ENCODE measurements at regions not wholly inside any gene's neighbourhood (a gene's known extent, or its start where the extent isn't known, plus 50 kb on each side); places are given as distances from the start of the nearest gene placed in this dataset.

DNA sequence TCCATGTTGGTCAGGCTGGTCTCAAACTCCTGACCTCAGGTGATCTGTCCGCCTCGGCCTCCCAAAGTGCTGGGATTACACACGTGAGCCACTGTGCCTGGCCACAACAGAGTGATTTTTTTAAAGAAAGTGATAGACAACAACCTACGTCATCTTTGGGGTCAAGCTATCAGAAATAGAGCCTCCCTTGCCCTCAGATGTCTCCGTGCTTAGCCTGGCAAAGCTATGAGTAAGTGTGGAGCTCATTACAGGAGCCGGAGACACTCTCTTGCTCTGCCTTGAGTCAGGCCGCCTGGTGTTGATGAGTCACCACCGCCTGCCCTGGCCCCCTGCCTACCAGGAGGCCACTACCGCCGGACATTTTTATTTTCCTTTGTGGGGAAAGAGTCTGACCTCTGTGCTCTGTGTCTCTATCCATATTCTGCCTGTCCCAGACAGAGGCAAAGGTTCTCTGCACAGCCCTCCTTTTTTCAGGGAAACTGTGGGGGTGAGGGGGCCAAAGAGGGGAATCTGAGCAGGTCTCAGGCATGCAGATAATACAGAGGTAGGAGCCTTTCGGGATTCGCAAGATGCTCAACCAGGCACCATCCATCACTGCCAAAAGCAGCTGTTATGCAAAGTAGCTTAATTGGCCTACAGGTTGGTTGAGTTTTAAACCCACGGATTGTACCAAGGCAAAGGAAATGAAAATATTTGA is 123.7 kb upstream of the CPEB4 start:
- no peak for DNase-seq (ENCODE audit: low spot score)

DNA sequence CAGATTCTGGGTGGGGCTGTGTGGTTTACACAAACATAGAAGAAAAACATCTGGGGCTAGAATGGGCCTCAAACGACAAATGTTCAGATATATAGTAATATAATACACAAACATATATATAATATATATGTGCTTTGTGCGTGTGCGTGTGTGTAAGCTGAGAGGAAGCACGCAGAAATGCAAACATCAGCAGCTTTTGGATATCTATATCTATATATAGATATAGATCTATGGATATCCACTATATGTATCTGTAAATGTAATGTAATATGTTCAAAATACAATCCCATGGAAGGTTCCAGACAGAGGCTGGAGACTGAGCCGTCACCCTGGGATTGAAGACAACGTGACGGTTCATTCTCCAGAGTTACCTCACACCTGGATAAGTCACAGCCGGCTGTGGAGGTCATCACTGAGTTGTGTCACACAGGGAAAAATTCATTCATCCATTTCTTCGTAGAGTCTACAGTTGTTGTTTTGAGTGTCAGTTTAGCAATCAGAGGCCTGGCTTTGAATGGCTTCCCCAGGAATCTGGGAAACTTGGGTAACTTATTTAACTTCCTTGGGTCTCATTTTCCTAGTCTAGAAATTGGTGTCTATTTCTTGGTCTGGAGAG is 123.0 kb upstream of the CPEB4 start:
- DNase-seq (ENCODE audit: low spot score) = no peak

DNA sequence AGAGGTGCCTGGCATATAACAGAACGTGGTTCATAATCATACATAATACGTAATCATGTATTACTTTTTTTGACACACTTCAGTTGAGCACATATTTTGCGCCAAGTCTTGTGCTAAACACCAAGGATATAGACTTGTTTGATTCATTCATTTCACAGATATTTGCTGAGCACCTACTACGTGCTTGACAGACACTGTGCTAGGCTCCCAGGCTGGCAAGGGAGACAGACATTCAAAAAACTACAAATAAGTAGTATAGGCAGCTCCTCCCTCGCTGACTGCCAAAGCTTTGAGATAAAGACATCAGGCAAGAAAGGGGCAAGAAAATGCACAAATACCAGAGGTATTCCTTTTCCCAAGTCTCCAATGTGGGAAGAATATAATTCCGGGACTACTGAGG is 122.5 kb upstream of the CPEB4 start:
- no peak for DNase-seq (ENCODE audit: low spot score)

DNA sequence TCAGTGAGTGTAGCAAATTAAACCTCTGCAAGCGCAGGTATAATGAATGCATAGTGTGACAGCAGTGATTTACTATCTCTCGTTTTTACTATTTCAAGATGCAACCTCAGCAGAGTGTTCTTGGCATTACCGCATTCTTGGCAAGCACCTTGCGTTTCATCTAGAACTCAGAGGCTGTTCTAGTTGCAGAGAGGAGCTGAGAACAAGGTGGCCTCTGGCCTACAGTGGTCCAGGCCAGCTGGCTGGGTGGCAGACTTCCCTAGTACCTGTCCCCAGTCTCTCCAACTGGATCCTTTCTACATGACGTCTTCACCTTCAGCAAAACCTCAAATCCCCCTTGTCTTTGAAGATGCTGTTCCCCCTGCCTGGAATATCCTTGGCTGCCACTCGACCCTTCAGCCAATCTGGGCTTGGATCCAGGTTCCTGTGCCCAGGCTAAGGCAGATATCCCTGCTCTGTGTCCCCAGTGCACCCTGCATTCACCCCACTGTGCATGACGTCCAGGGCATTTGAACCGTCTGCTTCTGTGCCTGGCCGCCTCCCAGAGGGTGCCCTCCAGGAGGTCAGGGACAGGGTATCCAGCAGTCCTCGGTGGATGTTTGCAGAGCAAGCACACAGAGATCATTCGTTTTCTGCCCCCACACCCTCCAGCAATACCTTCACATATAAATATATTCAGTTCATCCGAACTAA is 120.4 kb upstream of the CPEB4 start:
- no peak for DNase-seq (ENCODE audit: low spot score)

DNA sequence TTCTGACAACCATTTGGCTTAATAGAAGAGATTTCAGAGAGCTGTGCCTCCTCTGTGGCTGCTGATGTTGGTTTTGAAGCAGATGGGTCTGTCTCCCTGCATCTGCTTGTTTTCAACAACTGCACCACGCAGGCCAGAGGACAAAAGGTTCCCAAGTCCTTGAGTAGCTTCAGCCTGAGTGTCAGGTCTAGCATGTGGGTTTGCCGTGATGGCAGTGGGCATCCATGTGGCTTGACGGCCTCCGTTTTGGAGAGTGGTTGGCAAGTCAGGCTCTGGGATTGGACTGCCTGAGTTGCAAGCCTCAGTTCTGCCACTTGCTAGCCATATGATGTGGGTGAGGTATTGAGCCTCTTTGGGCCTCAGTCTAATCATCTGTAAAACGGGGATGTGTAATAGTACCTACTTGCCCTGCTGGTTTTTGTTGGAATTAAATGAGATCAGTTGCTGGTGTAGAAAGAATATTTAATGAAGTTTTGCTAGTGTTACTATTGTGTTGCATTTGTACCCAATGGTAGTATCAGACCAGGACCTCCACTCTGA is 119.8 kb upstream of the CPEB4 start:
- no peak for DNase-seq (ENCODE audit: low spot score)

DNA sequence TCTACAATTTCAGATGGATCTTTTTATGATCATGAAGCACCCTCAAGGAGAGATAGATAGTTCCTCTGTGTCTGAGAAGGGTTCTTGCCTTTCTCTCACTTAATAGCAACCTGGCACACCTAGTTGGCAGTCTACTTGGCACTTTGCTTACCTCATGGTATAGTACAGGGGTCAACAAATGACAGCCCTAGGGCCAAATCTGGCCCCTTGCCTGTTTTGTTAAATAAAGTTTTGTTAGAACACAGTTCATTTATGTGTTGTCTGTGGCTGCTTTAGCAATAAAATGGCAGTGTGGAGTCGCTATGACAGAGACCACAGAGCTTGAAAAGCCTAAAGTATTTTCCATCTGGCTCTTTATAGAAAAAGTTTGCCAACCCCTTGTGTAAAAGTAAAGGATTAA is 119.3 kb upstream of the CPEB4 start:
- no peak for DNase-seq (ENCODE audit: low spot score)

DNA sequence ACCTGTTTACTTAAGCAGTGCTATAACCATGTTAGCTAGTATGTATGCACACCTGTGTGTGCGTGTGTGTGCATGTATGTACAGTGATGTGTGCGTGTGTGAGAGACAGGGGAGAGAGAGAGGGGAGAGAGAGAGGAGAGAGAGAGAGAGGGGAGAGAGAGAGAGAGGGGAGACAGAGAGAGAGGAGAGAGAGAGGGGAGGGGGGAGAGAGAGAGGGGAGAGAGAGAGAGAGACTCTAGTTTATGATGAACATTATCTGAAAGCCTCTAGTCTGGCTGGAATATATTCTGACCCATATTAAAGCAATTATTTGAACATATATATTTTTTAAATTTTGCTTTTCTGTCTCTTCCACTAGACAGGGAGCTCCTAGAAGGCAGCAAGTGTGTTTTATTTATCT is 117.5 kb upstream of the CPEB4 start:
- no peak for DNase-seq (ENCODE audit: low spot score)

DNA sequence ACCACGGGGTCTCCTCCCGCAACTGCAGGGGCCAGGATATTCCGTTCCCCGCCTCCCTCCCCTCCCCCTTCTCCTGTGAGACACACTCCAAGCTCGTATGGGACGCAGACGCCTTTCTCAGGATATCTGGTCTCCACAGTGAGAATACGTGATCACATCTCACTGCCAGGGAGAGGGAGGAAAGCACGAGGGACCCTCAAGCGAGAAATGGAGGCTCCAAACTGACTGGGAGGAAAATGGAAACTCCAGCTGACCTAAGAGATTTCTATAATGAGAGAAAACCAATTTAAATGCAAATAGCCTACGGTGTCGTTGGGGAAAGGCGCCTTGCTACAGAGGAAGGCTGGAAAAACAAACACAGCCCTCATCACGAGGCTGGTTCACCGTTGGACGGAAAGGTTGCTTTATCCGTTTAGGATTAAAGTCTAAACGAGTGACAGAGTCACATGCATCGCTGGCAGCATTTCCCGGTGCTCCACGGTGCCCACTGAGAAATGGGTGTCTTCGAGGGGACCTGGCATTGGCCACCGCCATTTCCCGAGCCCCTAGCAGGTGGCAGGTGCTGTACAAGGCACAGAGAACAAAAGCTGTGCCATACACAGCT is 116.9 kb upstream of the CPEB4 start:
- no peak for DNase-seq (ENCODE audit: low spot score)

DNA sequence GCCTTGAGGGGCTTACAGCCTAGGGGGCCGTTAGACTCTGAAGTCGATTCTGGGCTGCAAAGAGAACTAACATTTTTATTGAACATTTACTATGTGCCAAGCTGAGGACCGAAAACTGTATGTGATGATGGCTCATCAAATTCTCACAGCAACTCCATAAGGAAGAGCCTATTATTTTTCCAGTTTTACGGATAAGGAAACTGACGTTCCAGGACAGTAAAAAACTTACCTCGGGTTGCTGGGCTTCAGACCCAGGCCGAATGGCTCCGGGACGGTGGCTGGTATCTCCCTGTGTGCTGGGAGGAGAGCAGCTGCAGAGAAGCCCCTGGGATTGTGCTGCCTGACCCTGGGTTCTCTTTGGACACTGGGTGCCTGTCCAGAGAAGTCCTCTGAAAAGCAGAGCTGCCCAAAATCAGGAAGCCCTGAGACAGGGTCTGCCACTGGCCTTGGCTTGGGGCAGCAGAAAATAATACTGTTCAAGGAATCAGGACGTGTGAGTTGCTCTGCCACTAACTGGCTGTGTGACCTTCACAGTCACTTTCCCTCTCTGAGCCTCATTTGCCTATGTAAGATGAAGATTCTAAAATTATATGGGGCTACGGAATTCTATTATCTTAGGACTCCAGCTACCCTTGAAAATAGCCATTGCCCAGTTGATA is 116.3 kb upstream of the CPEB4 start:
- DNase-seq (ENCODE audit: low spot score) = no peak

DNA sequence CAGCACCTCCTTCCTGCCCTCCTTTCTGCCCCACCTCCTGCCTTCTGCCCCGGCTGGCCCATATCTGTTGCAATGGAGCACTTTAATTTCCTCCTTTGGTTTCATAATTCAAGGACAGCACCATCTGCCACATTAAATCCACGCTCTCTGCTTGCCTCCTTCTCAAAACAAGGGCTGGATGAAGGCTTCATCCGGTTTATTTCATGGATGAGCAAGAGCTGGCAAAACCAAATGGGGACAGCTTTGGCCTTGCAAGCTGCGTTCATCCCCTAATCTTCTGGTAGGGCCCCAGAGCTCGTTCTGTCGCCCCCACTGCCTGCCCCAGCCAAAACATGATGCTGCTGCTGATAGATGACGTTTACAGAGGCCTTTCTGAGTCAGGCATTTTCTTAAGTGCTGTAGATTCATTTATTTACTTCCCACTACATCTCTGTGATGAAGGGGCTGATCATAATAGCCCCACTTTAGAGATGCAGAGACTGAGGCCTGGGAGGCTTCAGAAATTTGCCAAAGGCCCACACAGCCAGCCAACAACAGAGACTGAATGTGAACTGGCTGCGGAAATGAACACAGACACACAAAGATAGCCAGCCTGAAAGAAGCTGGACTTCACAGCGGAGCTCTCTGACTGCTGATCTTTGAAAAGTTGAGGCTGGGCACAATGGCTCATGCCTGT is 115.6 kb upstream of the CPEB4 start:
- no peak for DNase-seq (ENCODE audit: low spot score)

DNA sequence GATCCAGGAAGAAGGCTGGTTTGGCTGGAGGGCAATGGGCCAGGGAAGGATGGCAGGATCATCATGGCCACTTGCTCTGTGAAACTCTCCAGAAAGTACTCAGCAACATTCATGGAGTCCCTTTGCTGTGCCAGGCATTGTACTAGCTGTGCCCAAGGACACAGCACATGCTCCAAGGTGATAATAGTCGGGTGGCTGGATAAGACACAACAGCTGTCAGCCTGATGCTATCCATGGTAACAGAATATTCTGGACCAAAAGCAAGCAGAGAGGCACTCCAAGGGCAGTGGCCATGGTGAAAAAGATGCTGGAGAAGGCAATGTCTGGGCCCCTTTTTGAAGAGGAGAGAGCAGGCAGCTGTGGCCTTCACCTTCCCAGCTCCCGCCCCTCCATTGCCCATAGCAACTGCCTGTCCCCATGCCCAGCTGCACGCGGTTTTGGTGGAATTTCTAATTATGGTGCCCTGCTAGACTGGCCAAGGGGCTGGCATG is 113.8 kb upstream of the CPEB4 start:
- DNase-seq (ENCODE audit: low spot score) = no peak

DNA sequence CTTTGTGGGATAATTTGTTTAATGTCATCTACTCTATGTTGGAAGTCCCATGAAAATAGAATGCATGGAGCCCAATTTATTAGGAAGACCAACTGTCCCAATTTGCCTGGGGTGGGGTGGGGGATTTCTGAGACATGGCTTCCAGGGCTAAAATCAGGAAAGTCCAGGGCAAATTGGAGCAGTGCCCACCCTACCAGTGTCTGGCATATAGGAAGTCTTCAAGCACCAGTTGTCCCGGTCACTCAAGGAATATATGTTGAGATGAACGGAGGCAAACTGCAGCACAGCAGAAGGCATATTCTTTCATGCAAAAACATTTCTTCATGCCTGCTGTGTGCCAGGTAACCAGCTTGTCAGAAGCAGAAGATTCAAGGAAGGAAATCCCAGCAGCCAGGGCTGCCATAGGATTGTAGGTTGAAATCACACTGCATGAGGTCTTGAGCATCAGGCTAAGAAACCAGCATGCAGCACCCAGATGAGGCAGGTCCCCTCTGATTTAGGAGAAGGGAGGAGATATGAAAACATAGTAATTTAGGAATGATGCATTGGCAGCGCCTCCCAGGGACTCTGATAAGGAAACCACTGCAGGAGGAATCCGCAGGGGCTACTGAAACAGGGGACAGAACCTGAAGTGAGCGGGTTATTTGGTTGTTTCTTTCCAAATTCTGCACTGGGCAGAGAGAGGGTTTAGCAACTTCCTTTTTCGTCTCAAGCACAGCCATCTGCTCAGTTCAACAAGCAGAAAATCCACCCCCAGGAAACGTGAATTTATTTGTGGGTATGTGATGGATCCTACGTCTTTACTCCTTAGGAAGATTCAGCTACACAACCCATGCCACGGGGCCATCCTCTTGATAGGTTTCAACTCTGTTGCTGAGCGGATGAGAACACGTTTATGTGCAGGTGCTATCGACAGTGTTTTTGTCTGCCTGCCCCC is 112.6 kb upstream of the CPEB4 start:
- no peak for DNase-seq (ENCODE audit: low spot score)

DNA sequence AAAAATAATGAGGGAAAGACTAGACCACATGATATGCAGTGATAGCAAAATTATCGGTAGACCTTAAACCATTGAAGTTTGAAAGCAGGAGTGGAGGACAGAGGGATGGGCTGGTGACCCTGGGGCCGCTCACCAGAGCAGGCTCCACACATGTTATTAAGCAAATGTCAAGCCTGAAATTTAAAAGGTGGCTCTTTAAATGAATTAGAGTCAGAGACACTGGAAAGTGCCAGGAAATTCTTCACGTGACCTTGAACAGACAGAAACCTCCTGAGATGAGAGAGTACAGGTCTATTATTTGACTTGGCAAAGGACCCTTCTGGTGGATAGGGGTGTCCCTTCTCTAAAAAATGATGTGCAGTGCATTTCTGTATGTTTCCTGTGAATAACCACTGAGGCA is 111.0 kb upstream of the CPEB4 start:
- no peak for DNase-seq (ENCODE audit: low spot score)

DNA sequence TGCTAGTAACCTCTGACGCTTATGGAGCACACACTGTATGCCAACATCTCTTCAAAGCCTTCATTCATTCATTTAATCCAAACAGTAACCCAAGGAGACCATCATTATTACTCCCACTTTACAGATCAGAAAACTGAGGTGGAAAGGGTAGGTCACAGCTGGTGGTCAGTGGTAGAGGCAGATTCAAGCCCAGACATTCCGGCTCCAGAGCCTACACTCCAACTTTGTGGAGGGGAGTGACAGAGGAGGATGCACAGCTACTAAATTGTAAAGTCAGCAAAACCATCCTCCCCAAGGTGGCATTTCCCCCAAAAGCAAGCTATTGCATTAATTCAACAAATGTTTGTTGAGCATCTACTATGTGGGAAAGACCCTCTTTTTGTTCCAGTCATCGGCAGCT is 110.5 kb upstream of the CPEB4 start:
- no peak for DNase-seq (ENCODE audit: low spot score)

DNA sequence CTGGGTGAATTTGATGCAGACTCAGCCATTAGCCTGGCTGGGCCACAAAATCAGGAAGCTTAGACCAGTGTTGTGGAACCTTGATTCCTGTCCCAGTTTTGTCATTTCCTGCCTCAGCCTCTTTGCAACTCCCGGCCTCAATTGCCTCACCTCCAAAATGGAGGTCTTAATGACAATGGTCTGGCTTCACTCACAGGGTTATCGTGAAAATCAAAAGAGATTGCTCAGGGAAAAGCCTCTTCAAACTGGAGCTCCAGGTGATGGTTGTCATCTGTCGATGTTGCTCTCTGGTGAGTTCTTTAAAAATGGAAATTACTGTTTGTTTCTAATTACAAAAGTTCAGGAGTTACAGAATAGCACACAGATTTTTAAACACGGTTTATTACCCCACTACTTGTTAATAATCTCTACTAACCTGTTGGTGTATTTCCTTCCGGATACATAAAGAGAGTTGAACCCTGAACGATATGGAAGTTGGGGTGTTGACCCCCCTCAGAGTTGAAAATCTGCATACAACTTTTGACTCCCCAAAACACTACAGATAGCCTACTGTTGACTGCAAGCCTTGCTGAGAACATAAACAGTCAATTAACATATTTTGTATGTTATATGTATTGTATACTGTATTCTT is 109.9 kb upstream of the CPEB4 start:
- no peak for DNase-seq (ENCODE audit: low spot score)

DNA sequence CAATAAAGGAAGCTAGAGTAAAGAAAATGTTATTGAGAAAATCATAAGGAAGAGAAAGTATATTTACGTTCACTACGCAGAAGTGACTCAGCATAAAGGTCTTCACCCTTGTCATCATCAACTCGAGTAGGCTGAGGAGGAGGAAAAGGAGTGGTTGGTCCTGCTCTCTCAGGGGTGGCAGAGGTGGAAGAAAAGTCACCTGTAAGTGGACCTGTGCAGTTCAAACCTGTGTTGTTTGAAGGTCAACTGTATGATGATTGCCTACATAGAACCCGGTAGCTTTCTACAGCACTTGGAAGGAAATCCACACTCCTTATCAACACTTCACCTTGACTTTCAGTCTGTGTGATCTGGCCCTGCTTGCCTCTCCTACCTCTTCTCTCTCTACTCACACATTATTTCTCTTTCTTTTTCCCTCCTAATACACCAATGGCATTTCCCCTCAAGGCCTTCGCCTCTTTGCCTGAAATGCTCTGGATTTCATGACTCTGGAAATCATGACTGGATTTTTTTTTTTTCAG is 109.3 kb upstream of the CPEB4 start:
- DNase-seq (ENCODE audit: low spot score) = no peak

DNA sequence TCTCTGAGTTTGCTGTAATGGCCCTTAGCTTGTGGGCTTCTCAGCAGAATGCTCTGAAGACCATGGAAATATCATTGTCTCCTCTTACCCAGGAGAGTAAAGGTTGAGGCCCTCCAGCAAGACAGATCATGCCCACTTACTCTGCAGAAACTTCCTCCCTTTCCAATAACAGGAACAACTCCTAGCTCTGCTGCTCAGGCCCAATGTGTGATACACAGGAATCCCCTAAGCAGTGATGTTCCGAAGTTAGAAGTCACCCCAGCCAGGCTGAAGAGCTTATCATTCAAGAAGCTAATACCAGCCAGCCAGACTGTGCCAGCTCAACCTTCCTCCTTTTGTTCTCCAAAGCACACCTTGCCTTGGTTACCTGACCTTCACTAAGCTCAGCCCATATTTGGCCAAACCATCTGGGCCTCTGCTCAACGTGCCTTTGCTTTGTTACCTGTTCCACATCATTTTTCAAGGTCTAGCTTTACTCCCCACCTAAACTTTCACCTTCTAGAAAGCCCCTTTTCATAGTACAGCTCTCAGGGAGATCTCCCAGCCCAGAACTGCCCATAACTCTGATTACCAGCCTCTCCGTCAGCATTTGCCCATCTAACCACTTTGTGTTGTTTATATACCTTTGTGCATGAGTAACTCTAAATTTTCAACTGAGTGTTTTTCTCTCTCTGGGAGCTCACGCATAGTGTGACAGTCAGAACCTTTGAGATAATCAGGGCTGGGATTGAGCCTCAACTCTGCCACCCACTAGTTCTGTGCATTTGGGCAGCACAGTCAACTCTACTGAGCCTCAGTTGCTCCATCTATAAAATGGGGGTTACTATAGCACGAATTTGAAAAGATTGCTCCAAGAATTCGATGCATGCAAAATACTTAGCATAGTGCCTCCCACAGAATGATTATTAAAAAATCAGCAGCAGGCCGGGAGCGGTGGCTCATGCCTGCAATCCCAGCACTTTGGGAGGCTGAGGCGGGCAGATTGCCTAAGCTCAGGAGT is 107.6 kb upstream of the CPEB4 start:
- DNase-seq (ENCODE audit: low spot score) = no peak

DNA sequence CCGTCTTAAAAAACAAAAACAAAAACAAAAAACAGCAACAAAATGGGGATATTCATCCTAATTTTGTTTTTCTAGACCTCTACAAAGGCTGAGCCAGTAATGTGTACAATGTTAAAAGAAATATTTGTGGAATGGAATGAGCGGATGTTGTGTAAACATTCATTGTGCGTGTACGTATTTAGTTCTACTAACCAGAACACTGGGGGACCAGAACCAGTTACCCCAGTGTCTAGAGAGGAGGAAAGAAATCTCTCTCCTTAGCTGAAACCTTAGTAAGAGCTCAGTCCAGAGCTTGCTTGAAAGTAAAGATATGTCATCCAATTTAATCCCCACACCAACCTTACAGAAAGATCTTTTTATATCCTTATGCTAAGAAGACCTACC is 106.7 kb upstream of the CPEB4 start:
- no peak for DNase-seq (ENCODE audit: low spot score)

Data from CD4-positive, alpha-beta T cell treated with Interleukin-15 for 4 hours (primary cell).